Endothelial cell of umbilical vein (primary cell): ENCODE measurements at regions not wholly inside any gene's neighbourhood (a gene's known extent, or its start where the extent isn't known, plus 50 kb on each side); places are given as distances from the start of the nearest gene placed in this dataset.

Experiments
- BruUV-seq: library from RNA; stranded (reverse); fragments of 400-500 nt; replicated peaks from 2 replicates; lab custom pipeline; 2021; lab: Mats Ljungman, UMichigan
- CTCF ChIA-PET: fragments of 300-600, 350-600 bp; sonication (Branson Sonifier 250); formaldehyde crosslinking; loops from one replicate; lab custom pipeline; 2021; ENCODE audit warnings: antibody characterized with exemption, inconsistent platforms; lab: Charles Lee
- POLR2A ChIA-PET: fragments of 300-600, 350-600 bp; sonication (Branson Sonifier 250); formaldehyde crosslinking; loops from one replicate; lab custom pipeline; 2021; ENCODE audit warnings: antibody characterized with exemption, inconsistent platforms; lab: Charles Lee
- DNase-seq: peaks from one replicate; pipeline ENCODE4 v3.0.0-alpha.2; 2011; ENCODE audit warnings: low read depth, low spot score
- FAIRE-seq: peaks from 2 replicates; lab custom pipeline; 2011; peaks lifted over from hg19 to GRCh38; lab: Jason Lieb, UNC
- H2AFZ ChIP-seq: 2 replicates; pipeline ENCODE4 v1.6.0; 2012; ENCODE audit warnings: low read depth, low read length, control low read depth, inconsistent platforms
- H3K27ac ChIP-seq: 2 replicates; pipeline ENCODE4 v1.5.1; 2011; ENCODE audit warnings: low read depth, mild to moderate bottlenecking, control low read depth, low read length, moderate library complexity; ENCODE audit not compliant: insufficient read depth
- H3K27me3 ChIP-seq, 2 experiments: 2 replicates each; pipeline versions ENCODE4 v1.6.0 to v1.6.1; 2011; ENCODE audit warnings: low read length in 2 of 2, mixed read lengths in 1 of 2; ENCODE audit not compliant: control insufficient read depth in 2 of 2, insufficient read depth in 2 of 2
- H3K36me3 ChIP-seq, 2 experiments: 2 replicates in 1 of 2; 3 replicates in 1 of 2; pipeline ENCODE4 v1.5.1; 2011; ENCODE audit warnings: low read length in 2 of 2, mild to moderate bottlenecking in 1 of 2, moderate library complexity in 1 of 2; ENCODE audit not compliant: control insufficient read depth in 2 of 2, insufficient read depth in 2 of 2; ENCODE audit errors: extremely low read depth in 1 of 2
- H3K4me1 ChIP-seq: 3 replicates; pipeline ENCODE4 v1.5.1; 2011; ENCODE audit warnings: mild to moderate bottlenecking, low read length; ENCODE audit not compliant: control insufficient read depth, insufficient read depth; ENCODE audit errors: extremely low read depth
- H3K4me2 ChIP-seq: 2 replicates; pipeline ENCODE4 v1.6.1; 2011; ENCODE audit warnings: low read length, control low read depth, mixed read lengths; ENCODE audit not compliant: insufficient read depth
- H3K4me3 ChIP-seq, 3 experiments: fragments of 200-600 bp in 1 of 3; sonication (generic), shearing (Covaris generic) in 1 of 3; replicated peaks in 1 of 3; 2 replicates each; pipeline ENCODE4 v1.5.1; 2011 to 2016; ENCODE audit warnings: control low read depth in 3 of 3, low read length in 3 of 3, mild to moderate bottlenecking in 2 of 3, inconsistent platforms in 1 of 3, low read depth in 1 of 3, moderate library complexity in 1 of 3; ENCODE audit not compliant: insufficient read depth in 1 of 3
- H3K79me2 ChIP-seq: 2 replicates; pipeline ENCODE4 v1.6.0; 2012; ENCODE audit warnings: low read length, inconsistent platforms; ENCODE audit not compliant: control insufficient read depth, insufficient read depth
- H3K9ac ChIP-seq: replicated peaks from 2 replicates; pipeline ENCODE3; 2011; ENCODE audit warnings: low read length, control low read depth; ENCODE audit not compliant: insufficient read depth; ENCODE audit errors: extremely low read depth
- H3K9me1 ChIP-seq: replicated peaks from 3 replicates; pipeline ENCODE4 v1.6.0; 2011; ENCODE audit warnings: mild to moderate bottlenecking, low read length; ENCODE audit not compliant: control insufficient read depth, insufficient read depth; ENCODE audit errors: extremely low read depth
- H3K9me3 ChIP-seq: replicated peaks from 2 replicates; pipeline ENCODE4 v1.5.1; 2012; ENCODE audit warnings: low read length, inconsistent platforms; ENCODE audit not compliant: control insufficient read depth, insufficient read depth
- H4K20me1 ChIP-seq: replicated peaks from 2 replicates; pipeline ENCODE3; 2011; ENCODE audit warnings: mild to moderate bottlenecking, low read length; ENCODE audit not compliant: control insufficient read depth, insufficient read depth; ENCODE audit errors: extremely low read depth
- EZH2 ChIP-seq: IDR thresholded peaks from 2 replicates; pipeline ENCODE4 v1.6.1; 2012; ENCODE audit warnings: borderline replicate concordance, low read depth, mild to moderate bottlenecking, moderate library complexity, low read length, inconsistent platforms; ENCODE audit not compliant: severe bottlenecking
- FOS ChIP-seq: IDR thresholded peaks from 2 replicates; pipeline ENCODE4 v1.6.1; 2011; ENCODE audit warnings: mild to moderate bottlenecking, low read length, moderate library complexity, borderline replicate concordance; ENCODE audit not compliant: insufficient read depth
- GATA2 ChIP-seq: IDR thresholded peaks from 2 replicates; pipeline ENCODE4 v1.7.0; 2011; ENCODE audit warnings: low read depth, mild to moderate bottlenecking, moderate library complexity, mixed read lengths, low read length; ENCODE audit not compliant: insufficient read length, insufficient read depth
- JUN ChIP-seq: IDR thresholded peaks from 2 replicates; pipeline ENCODE4 v1.6.1; 2011; ENCODE audit warnings: borderline replicate concordance, low read depth; ENCODE audit not compliant: insufficient read length, insufficient read depth
- MYC ChIP-seq: IDR thresholded peaks from one replicate; pipeline ENCODE4 v1.6.1; 2011; ENCODE audit warnings: mild to moderate bottlenecking, low read depth, low read length
- POLR2A ChIP-seq: IDR thresholded peaks from 2 replicates; pipeline ENCODE4 v1.6.1; 2012; ENCODE audit warnings: low read depth, mild to moderate bottlenecking, control low read depth, low read length
- POLR2AphosphoS5 ChIP-seq: IDR thresholded peaks from 2 replicates; pipeline ENCODE4 v1.6.1; 2012; ENCODE audit warnings: low read depth, mild to moderate bottlenecking, control low read depth, low read length, moderate library complexity; ENCODE audit not compliant: insufficient read depth
- dilution Hi-C: fragments of 300-500 bp; cut with MboI; formaldehyde crosslinking; loops from one replicate; pipeline ENCODE4 v1.15.0; 2019; ENCODE audit warnings: low sequenced_read_pairs; ENCODE audit not compliant: extremely low pct_ligation_motif_present
- intact Hi-C: fragments of 100-400 bp; cut with micrococcal nuclease; formaldehyde crosslinking; loops from one replicate; pipeline ENCODE4 v1.10.0; 2022
- TF ChIP-seq, protein P1 (sequence below): IDR thresholded peaks from 2 replicates; pipeline ENCODE4 v1.6.1; 2011; ENCODE audit not compliant: insufficient read depth, insufficient read length
- TF ChIP-seq, protein P2 (sequence below), 2 donors: IDR thresholded peaks; 1 replicate in 1 of 2; 2 replicates in 1 of 2; pipeline ENCODE4 v1.5.1; 2011; ENCODE audit warnings: low read length in 2 of 2, mild to moderate bottlenecking in 2 of 2, moderate library complexity in 2 of 2, control low read depth in 1 of 2, inconsistent platforms in 1 of 2, low read depth in 1 of 2; ENCODE audit not compliant: insufficient read depth in 1 of 2; ENCODE audit errors: extremely low read depth in 1 of 2

DNA sequence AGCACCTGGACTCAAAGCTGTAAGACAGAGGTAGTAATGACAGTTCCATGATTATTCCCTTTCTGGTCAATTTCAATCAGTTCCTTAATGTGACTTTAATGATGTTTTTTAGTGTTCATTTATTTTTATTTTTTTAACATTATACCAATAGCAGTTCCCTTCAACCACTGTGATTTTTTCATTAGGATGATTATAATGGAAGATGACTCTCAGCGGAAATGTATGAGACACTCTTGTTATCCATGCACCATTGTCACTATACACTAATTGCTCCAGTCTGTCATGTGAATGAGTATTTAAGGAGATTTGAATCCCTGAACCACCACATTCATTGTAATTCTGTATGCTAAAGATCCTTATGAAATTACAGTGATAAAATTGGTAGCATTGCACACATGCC is 2102.3 kb upstream of the AGA start:
- H3K79me2 ChIP-seq: no peaks in the 10 kb centered on the region
- no peaks in the 10 kb centered on the region for H4K20me1 ChIP-seq
- FAIRE-seq (no peak), DNase-seq (no peak)
- TF ChIP-seq POLR2AphosphoS5 (no peak), FOS (no peak), GATA2 (no peak), POLR2A (no peak), MYC (no peak), EZH2 (no peak), JUN (no peak)
- TF ChIP-seq, protein P1, sequence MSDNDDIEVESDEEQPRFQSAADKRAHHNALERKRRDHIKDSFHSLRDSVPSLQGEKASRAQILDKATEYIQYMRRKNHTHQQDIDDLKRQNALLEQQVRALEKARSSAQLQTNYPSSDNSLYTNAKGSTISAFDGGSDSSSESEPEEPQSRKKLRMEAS: no peak
- TF ChIP-seq, protein P2, sequence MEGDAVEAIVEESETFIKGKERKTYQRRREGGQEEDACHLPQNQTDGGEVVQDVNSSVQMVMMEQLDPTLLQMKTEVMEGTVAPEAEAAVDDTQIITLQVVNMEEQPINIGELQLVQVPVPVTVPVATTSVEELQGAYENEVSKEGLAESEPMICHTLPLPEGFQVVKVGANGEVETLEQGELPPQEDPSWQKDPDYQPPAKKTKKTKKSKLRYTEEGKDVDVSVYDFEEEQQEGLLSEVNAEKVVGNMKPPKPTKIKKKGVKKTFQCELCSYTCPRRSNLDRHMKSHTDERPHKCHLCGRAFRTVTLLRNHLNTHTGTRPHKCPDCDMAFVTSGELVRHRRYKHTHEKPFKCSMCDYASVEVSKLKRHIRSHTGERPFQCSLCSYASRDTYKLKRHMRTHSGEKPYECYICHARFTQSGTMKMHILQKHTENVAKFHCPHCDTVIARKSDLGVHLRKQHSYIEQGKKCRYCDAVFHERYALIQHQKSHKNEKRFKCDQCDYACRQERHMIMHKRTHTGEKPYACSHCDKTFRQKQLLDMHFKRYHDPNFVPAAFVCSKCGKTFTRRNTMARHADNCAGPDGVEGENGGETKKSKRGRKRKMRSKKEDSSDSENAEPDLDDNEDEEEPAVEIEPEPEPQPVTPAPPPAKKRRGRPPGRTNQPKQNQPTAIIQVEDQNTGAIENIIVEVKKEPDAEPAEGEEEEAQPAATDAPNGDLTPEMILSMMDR (IDR thresholded peaks at IDR 0.05; ENCODE audit: extremely low read depth in 1 of 2, insufficient read depth in 1 of 2, low read depth in 1 of 2, low read length in 2 of 2): no peak
- no peak overlapping the region for H3K9ac ChIP-seq
- no peak overlapping the region for H3K27ac ChIP-seq
- no TSS peak for BruUV-seq
- H3K9me3 ChIP-seq: peaks cover 6% of the 10 kb centered on the region
- no peak overlapping the region for H3K4me3 ChIP-seq
- intact Hi-C loops (no loop called here), dilution Hi-C loops (no loop called here)
- H2AFZ ChIP-seq: no peak overlapping the region
- no peaks in the 10 kb centered on the region for H3K36me3 ChIP-seq
- H3K4me2 ChIP-seq: no peak overlapping the region
- ChIA-PET POLR2A (no interaction called here), CTCF (no interaction called here)
- no peaks in the 10 kb centered on the region for H3K27me3 ChIP-seq
- no peaks in the 10 kb centered on the region for H3K9me1 ChIP-seq
- no peaks in the 10 kb centered on the region for H3K4me1 ChIP-seq
